GM18519 (cell line): ENCODE measurements at regions not wholly inside any gene's neighbourhood (a gene's known extent, or its start where the extent isn't known, plus 50 kb on each side); places are given as distances from the start of the nearest gene placed in this dataset.
"Not testable (repeated sequence)": the region's sequence is repeated elsewhere in the genome, so short reads cannot be mapped to it uniquely, and the experiment has no call there.

Experiments
- ATAC-seq: cut with Tn5 transposase; IDR thresholded peaks from one replicate; pipeline ENCODE4 v1.9.1; 2021; ENCODE audit warnings: mild to moderate bottlenecking, moderate library complexity; ENCODE audit not compliant: unreplicated experiment, low FRiP score

- no peak for ATAC-seq
Measured at GRCh38 chr6:97347111-97347510, 64.1 kb upstream of the MMS22L start.

GRCh38 chr6:97361286-97361685 is 78.3 kb upstream of the MMS22L start:
- no peak for ATAC-seq

- no peak for ATAC-seq
Measured at GRCh38 chr6:97364327-97364726, 81.3 kb upstream of the MMS22L start.

- ATAC-seq, result not testable (repeated sequence)
Measured at GRCh38 chr6:97382071-97382470, 99.1 kb upstream of the MMS22L start.

- ATAC-seq, result no peak
Measured at GRCh38 chr6:97392735-97393134, 109.7 kb upstream of the MMS22L start.

- ATAC-seq, result peak; percentile 92
Measured at GRCh38 chr6:97394160-97394748, 111.2 kb upstream of the MMS22L start.

GRCh38 chr6:97396880-97397279 is 113.9 kb upstream of the MMS22L start:
- no peak for ATAC-seq

GRCh38 chr6:97399208-97399607 is 116.2 kb upstream of the MMS22L start:
- ATAC-seq, result no peak

- no peak for ATAC-seq
Measured at GRCh38 chr6:97401533-97401932, 118.5 kb upstream of the MMS22L start.

- ATAC-seq, result no peak
Measured at GRCh38 chr6:97405818-97406409, 122.9 kb upstream of the MMS22L start.

GRCh38 chr6:97406633-97407032 is 123.6 kb upstream of the MMS22L start:
- ATAC-seq, result no peak

GRCh38 chr6:97411610-97412009 is 128.6 kb upstream of the MMS22L start:
- no peak for ATAC-seq

GRCh38 chr6:97412511-97412910 is 129.5 kb upstream of the MMS22L start:
- ATAC-seq, result no peak

- ATAC-seq, result no peak
Measured at GRCh38 chr6:97422171-97422570, 139.2 kb upstream of the MMS22L start.

- no peak for ATAC-seq
Measured at GRCh38 chr6:97423190-97423589, 140.2 kb upstream of the MMS22L start.

- no peak for ATAC-seq
Measured at GRCh38 chr6:97427648-97428047, 144.6 kb upstream of the MMS22L start.

GRCh38 chr6:97437087-97437486 is 154.1 kb upstream of the MMS22L start:
- ATAC-seq, result peak; percentile 64

- peak; percentile 47 for ATAC-seq
Measured at GRCh38 chr6:97438011-97438671, 155.1 kb upstream of the MMS22L start.

- no peak for ATAC-seq
Measured at GRCh38 chr6:97440590-97441176, 157.7 kb upstream of the MMS22L start.

- ATAC-seq, result no peak
Measured at GRCh38 chr6:97443408-97444080, 160.5 kb upstream of the MMS22L start.

- ATAC-seq, result no peak
Measured at GRCh38 chr6:97445407-97445806, 162.4 kb upstream of the MMS22L start.
